HepG2 (cell line): ENCODE measurements at regions not wholly inside any gene's neighbourhood (a gene's known extent, or its start where the extent isn't known, plus 50 kb on each side); places are given as distances from the start of the nearest gene placed in this dataset.

Experiments
- ATAC-seq: fragments of 200-7000 bp; cut with Tn5 transposase; 3 replicates; pipeline ENCODE4 v1.9.1; 2020; ENCODE audit warnings: mild to moderate bottlenecking, moderate library complexity
- BruUV-seq: library from RNA; stranded (reverse); fragments of 400-500 nt; replicated peaks from 2 replicates; lab custom pipeline; 2021; lab: Mats Ljungman, UMichigan
- CTCF ChIA-PET: fragments of 300-600 bp; formaldehyde crosslinking; extraction: SDS; loops from one replicate; lab custom pipeline; 2021; ENCODE audit warnings: low total read pairs, inconsistent platforms, low intra/inter-chr PET ratio; lab: Yijun Ruan, JAX
- POLR2A ChIA-PET: fragments of 350-600 bp; sonication (Branson Sonifier 250); formaldehyde crosslinking; loops from one replicate; lab custom pipeline; 2020; ENCODE audit warnings: antibody characterized with exemption, inconsistent platforms; lab: Yijun Ruan, JAX
- DNase-seq: peaks from one replicate; pipeline ENCODE4 v3.0.0-alpha.2; 2015; ENCODE audit warnings: low spot score
- FAIRE-seq: peaks from 3 replicates; lab custom pipeline; 2011; peaks lifted over from hg19 to GRCh38; lab: Jason Lieb, UNC
- H2AFZ ChIP-seq: one replicate; pipeline ENCODE4 v1.6.1; 2011; ENCODE audit warnings: low read length, inconsistent platforms
- H3K27ac ChIP-seq: fragments of 300-600 bp; 3 replicates; pipeline ENCODE4 v1.8.0; 2011; ENCODE audit warnings: mixed run types, mild to moderate bottlenecking, mixed read lengths, low read length, inconsistent platforms; ENCODE audit not compliant: insufficient read depth; ENCODE audit errors: extremely low read length
- H3K27me3 ChIP-seq, 2 experiments: fragments of 200-600 bp in 1 of 2; 2 replicates in 1 of 2; 3 replicates in 1 of 2; pipeline versions ENCODE4 v1.6.0 to v1.8.0; 2011; ENCODE audit warnings: low read length in 2 of 2, mild to moderate bottlenecking in 2 of 2, moderate library complexity in 2 of 2, inconsistent platforms in 1 of 2; ENCODE audit not compliant: insufficient read depth in 2 of 2, control insufficient read depth in 1 of 2
- H3K36me3 ChIP-seq, 2 experiments: fragments of 200-600 bp in 1 of 2; replicated peaks in 1 of 2; 2 replicates in 1 of 2; 3 replicates in 1 of 2; pipeline versions ENCODE4 v1.5.1 to v1.8.0; 2011; ENCODE audit warnings: low read length in 2 of 2, inconsistent platforms in 1 of 2; ENCODE audit not compliant: insufficient read depth in 2 of 2, control insufficient read depth in 1 of 2
- H3K4me1 ChIP-seq: 2 replicates; pipeline ENCODE4 v1.5.1; 2012; ENCODE audit warnings: low read length, inconsistent platforms; ENCODE audit not compliant: insufficient read depth
- H3K4me2 ChIP-seq: 2 replicates; pipeline ENCODE4 v1.6.0; 2011; ENCODE audit warnings: low read depth, low read length, inconsistent platforms
- H3K4me3 ChIP-seq, 3 experiments: fragments of 200-600 bp in 1 of 3; sonication (generic), shearing (Covaris generic) in 1 of 3; replicated peaks in 1 of 3; 2 replicates each; pipeline ENCODE4 v1.5.1; 2011 to 2016; ENCODE audit warnings: low read length in 3 of 3, inconsistent platforms in 2 of 3, low read depth in 2 of 3, mild to moderate bottlenecking in 2 of 3, control low read depth in 1 of 3, mixed read lengths in 1 of 3; ENCODE audit not compliant: insufficient read depth in 1 of 3
- H3K79me2 ChIP-seq: one replicate; pipeline ENCODE4 v1.6.1; 2011; ENCODE audit warnings: low read length, inconsistent platforms; ENCODE audit not compliant: insufficient read depth
- H3K9ac ChIP-seq: 2 replicates; pipeline ENCODE4 v1.6.0; 2011; ENCODE audit warnings: mild to moderate bottlenecking, low read depth, low read length, inconsistent platforms; ENCODE audit not compliant: insufficient read depth
- H3K9me3 ChIP-seq: 2 replicates; pipeline ENCODE4 v1.5.1; 2012; ENCODE audit warnings: mild to moderate bottlenecking, low read length
- H4K20me1 ChIP-seq: 2 replicates; pipeline ENCODE4 v1.6.0; 2011; ENCODE audit warnings: inconsistent platforms, mild to moderate bottlenecking, low read length, moderate library complexity; ENCODE audit not compliant: insufficient read depth
- DBP ChIP-seq: sonication (generic); formaldehyde crosslinking; IDR thresholded peaks from 2 replicates; pipeline ENCODE4 v1.4.0; 2020; ENCODE audit warnings: missing genetic modification reagents; ENCODE audit errors: not compliant biosample characterization
- HMG20A ChIP-seq: IDR thresholded peaks from 2 replicates; pipeline ENCODE4 v1.6.1; 2016; ENCODE audit warnings: borderline replicate concordance
- ISX ChIP-seq: sonication (generic); formaldehyde crosslinking; conservative IDR thresholded peaks from 2 replicates; pipeline ENCODE4 v1.5.0; 2020; ENCODE audit warnings: missing genetic modification reagents
- STAG1 ChIP-seq: sonication (generic); formaldehyde crosslinking; IDR thresholded peaks from 2 replicates; pipeline ENCODE4 v1.4.0; 2020; ENCODE audit warnings: missing genetic modification reagents
- ZBTB44 ChIP-seq: sonication (generic); formaldehyde crosslinking; IDR thresholded peaks from 2 replicates; pipeline ENCODE4 v1.4.0; 2020; ENCODE audit warnings: missing genetic modification reagents
- ZNF431 ChIP-seq: sonication (generic); formaldehyde crosslinking; IDR thresholded peaks from 2 replicates; pipeline ENCODE4 v1.9.0; 2022; ENCODE audit warnings: missing genetic modification reagents, low read depth, mild to moderate bottlenecking, borderline replicate concordance
- ZNF605 ChIP-seq: sonication (generic); formaldehyde crosslinking; IDR thresholded peaks from 2 replicates; pipeline ENCODE4 v1.8.0; 2022; ENCODE audit warnings: mild to moderate bottlenecking, missing genetic modification reagents
- ZNF709 ChIP-seq: sonication (generic); formaldehyde crosslinking; IDR thresholded peaks from 2 replicates; pipeline ENCODE4 v1.5.0; 2020; ENCODE audit warnings: mild to moderate bottlenecking, missing genetic modification reagents
- ZNF740 ChIP-seq: sonication (generic); formaldehyde crosslinking; IDR thresholded peaks from 2 replicates; pipeline ENCODE4 v1.4.0; 2020; ENCODE audit warnings: missing genetic modification reagents
- ZSCAN29 ChIP-seq: sonication (generic); formaldehyde crosslinking; conservative IDR thresholded peaks from 2 replicates; pipeline ENCODE4 v1.4.0; 2020; ENCODE audit warnings: mild to moderate bottlenecking, missing genetic modification reagents
- WGBS: methylation state at CpG from one replicate; pipeline ENCODE4 v1.1.6; 2017; ENCODE audit warnings: low lambda C conversion rate; 5-methylcytosine and 5-hydroxymethylcytosine counted together
- in situ Hi-C: cut with HindIII; loops from 2 replicates; pipeline ENCODE4 v1.10.0; 2017; ENCODE audit warnings: low pct_unique_long_range_greater_than_20kb; ENCODE audit not compliant: extremely low pct_ligation_motif_present
- intact Hi-C: fragments of 100-400 bp; cut with micrococcal nuclease; formaldehyde crosslinking; loops from one replicate; pipeline ENCODE4 v1.10.0; 2022; ENCODE audit not compliant: unreplicated experiment

- in situ Hi-C loops (no loop called here), intact Hi-C loops (no loop called here)
- no peak overlapping the region for H2AFZ ChIP-seq
- WGBS = 14% methylated on average over 9 of the region's 9 CpGs
- no peak for FAIRE-seq
- DNase-seq = no peak
- peaks cover 3 to 45% of the 10 kb centered on the region in 2 experiments; a peak in 3 of 5 replicates for H3K27me3 ChIP-seq
- no peak overlapping the region for H3K27ac ChIP-seq
- no peak overlapping the region for H3K4me3 ChIP-seq
- H4K20me1 ChIP-seq = no peaks in the 10 kb centered on the region
- ATAC-seq = no peak
- TF ChIP-seq ISX (no peak), HMG20A (CRISPR knock-in tag) (no peak), ZNF605 (CRISPR knock-in tag) (no peak), ZNF709 (CRISPR knock-in tag) (no peak), ZSCAN29 (no peak), ZNF431 (CRISPR knock-in tag) (no peak), ZNF740 (CRISPR knock-in tag) (no peak), STAG1 (CRISPR knock-in tag) (no peak), DBP (CRISPR knock-in tag) (no peak), ZBTB44 (no peak)
- H3K79me2 ChIP-seq = no peaks in the 10 kb centered on the region
- ChIA-PET POLR2A (no interaction called here), CTCF (no interaction called here)
- H3K9ac ChIP-seq = no peak overlapping the region
- H3K36me3 ChIP-seq = no peaks in the 10 kb centered on the region
- H3K4me2 ChIP-seq = no peak overlapping the region
- no peaks in the 10 kb centered on the region for H3K4me1 ChIP-seq
- no TSS peak for BruUV-seq
- H3K9me3 ChIP-seq = no peaks in the 10 kb centered on the region
Observed at GRCh38 chr10:123948030-123948823, 56.6 kb upstream of the CPXM2 start.
